ENCODE measurements at regions not wholly inside any gene's neighbourhood (a gene's known extent, or its start where the extent isn't known, plus 50 kb on each side); places are given as distances from the start of the nearest gene placed in this dataset.

- TF ChIP-seq CTCF (IDR thresholded peaks at IDR 0.05) (no peak), POLR2A (IDR thresholded peaks at IDR 0.05) (no peak)
Observed at GRCh38 chr1:187047298-187047697, 218.5 kb downstream of the PLA2G4A start.
